ENCODE measurements at regions not wholly inside any gene's neighbourhood (a gene's known extent, or its start where the extent isn't known, plus 50 kb on each side); places are given as distances from the start of the nearest gene placed in this dataset.

GRCh38 chr16:64823481-64824075 lies 298.3 kb downstream of the CDH11 start:
- Histone ChIP-seq H3K4me2 (ENCODE audit: control insufficient read depth, insufficient read depth) (no peak overlapping the region), H3K27me3 (replicated peaks in 1 of 2; ENCODE audit: control insufficient read depth in 2 of 2, insufficient read depth in 2 of 2, low read length in 1 of 2) (no peaks in the 10 kb centered on the region), H4K20me1 (ENCODE audit: control insufficient read depth, insufficient read depth) (no peaks in the 10 kb centered on the region), H3K4me1 (ENCODE audit: control insufficient read depth, insufficient read depth, low read length) (no peaks in the 10 kb centered on the region), H3K4me3 (no peak overlapping the region), H3K9ac (ENCODE audit: control insufficient read depth, insufficient read depth, low read length) (no peak overlapping the region), H3K9me3 (replicated peaks; ENCODE audit: control insufficient read depth, insufficient read depth, low read length) (no peaks in the 10 kb centered on the region), H3K27ac (ENCODE audit: control insufficient read depth, insufficient read depth) (no peak overlapping the region), H3K79me2 (ENCODE audit: control insufficient read depth, insufficient read depth, low read length) (no peaks in the 10 kb centered on the region), H3K36me3 (ENCODE audit: control insufficient read depth in 2 of 2, insufficient read depth in 2 of 2, low read length in 1 of 2) (no peaks in the 10 kb centered on the region), H2AFZ (ENCODE audit: control insufficient read depth, low read depth, low read length) (no peak overlapping the region)
- BruUV-seq (replicated peaks): no TSS peak
- in situ Hi-C loops (cut with MboI): no loop called here
- FAIRE-seq: no peak
- RAD21 ChIA-PET (ENCODE audit: unreplicated experiment): no interaction called here
- intact Hi-C loops (cut with micrococcal nuclease; ENCODE audit: unreplicated experiment): no loop called here
- SMC1A ChIA-PET (ENCODE audit: uncharacterized antibody, unreplicated experiment): interaction anchor here (0.6 kb wide), 1 partner anchor 440 kb away, joined by 3 read pairs; no protein-coding TSS in a partner anchor
- 0% methylated on average over 2 of the region's 2 CpGs for WGBS (ENCODE audit: insufficient coverage, insufficient replicate concordance, low lambda C conversion rate, missing lambda C conversion rate)
- no peak for DNase-seq (ENCODE audit: low read depth, low spot score)
- no peak for ATAC-seq
- POLR2A ChIA-PET: no interaction called here
- CTCF ChIA-PET: no interaction called here
- TF ChIP-seq WRNIP1 (IDR thresholded peaks at IDR 0.05; ENCODE audit: borderline replicate concordance, low read depth, low read length) (no peak), POLR2AphosphoS2 (IDR thresholded peaks at IDR 0.05; ENCODE audit: low read depth, low read length) (no peak), RAD51 (IDR thresholded peaks at IDR 0.05) (no peak), ZNF384 (IDR thresholded peaks at IDR 0.05; ENCODE audit: borderline replicate concordance, low read depth, low read length) (no peak), JUND (IDR thresholded peaks at IDR 0.05; ENCODE audit: low read depth, low read length) (no peak)

- no peaks in the 10 kb centered on the region for H3K79me2 ChIP-seq (ENCODE audit: control insufficient read depth, insufficient read depth, low read length)
- no peak overlapping the region for H3K27ac ChIP-seq (ENCODE audit: control insufficient read depth, insufficient read depth)
- DNase-seq (ENCODE audit: low read depth, low spot score) (no peak), FAIRE-seq (no peak), ATAC-seq (no peak)
- no peaks in the 10 kb centered on the region for H3K36me3 ChIP-seq (ENCODE audit: control insufficient read depth in 2 of 2, insufficient read depth in 2 of 2, low read length in 1 of 2)
- H3K4me1 ChIP-seq (ENCODE audit: control insufficient read depth, insufficient read depth, low read length): no peaks in the 10 kb centered on the region
- POLR2A ChIA-PET: no interaction called here
- H2AFZ ChIP-seq (ENCODE audit: control insufficient read depth, low read depth, low read length): no peak overlapping the region
- no peaks in the 10 kb centered on the region for H4K20me1 ChIP-seq (ENCODE audit: control insufficient read depth, insufficient read depth)
- in situ Hi-C loops (cut with MboI): no loop called here
- no peaks in the 10 kb centered on the region for H3K9me3 ChIP-seq (replicated peaks; ENCODE audit: control insufficient read depth, insufficient read depth, low read length)
- no peak overlapping the region for H3K4me3 ChIP-seq
- WGBS (ENCODE audit: insufficient coverage, insufficient replicate concordance, low lambda C conversion rate, missing lambda C conversion rate): 0% methylated on average over 3 of the region's 3 CpGs
- CTCF ChIA-PET: no interaction called here
- H3K27me3 ChIP-seq (replicated peaks in 1 of 2; ENCODE audit: control insufficient read depth in 2 of 2, insufficient read depth in 2 of 2, low read length in 1 of 2): no peaks in the 10 kb centered on the region
- RAD21 ChIA-PET (ENCODE audit: unreplicated experiment): no interaction called here
- SMC1A ChIA-PET (ENCODE audit: uncharacterized antibody, unreplicated experiment): no interaction called here
- intact Hi-C loops (cut with micrococcal nuclease; ENCODE audit: unreplicated experiment): no loop called here
- H3K4me2 ChIP-seq (ENCODE audit: control insufficient read depth, insufficient read depth): no peak overlapping the region
- no peak overlapping the region for H3K9ac ChIP-seq (ENCODE audit: control insufficient read depth, insufficient read depth, low read length)
- BruUV-seq (replicated peaks): no TSS peak
- TF ChIP-seq IKZF1 (conservative IDR thresholded peaks at IDR 0.05): no peak
- TF ChIP-seq BCL11A (IDR thresholded peaks at IDR 0.05; ENCODE audit: low read depth, low read length): no peak
- no peak for TF ChIP-seq PRDM15 (CRISPR knock-in tag; IDR thresholded peaks at IDR 0.05)
- no peak for TF ChIP-seq KAT2A (conservative IDR thresholded peaks at IDR 0.05; ENCODE audit: control insufficient read depth, low read depth, low read length)
- no peak for TF ChIP-seq KLF5 (IDR thresholded peaks at IDR 0.05; ENCODE audit: partially characterized antibody)
- no peak for TF ChIP-seq IRF4 (IDR thresholded peaks at IDR 0.05; ENCODE audit: low read depth, low read length)
- TF ChIP-seq ZNF217 (IDR thresholded peaks at IDR 0.05): no peak
- TF ChIP-seq STAT1 (conservative IDR thresholded peaks at IDR 0.05): no peak
- no peak for TF ChIP-seq TCF3 (IDR thresholded peaks at IDR 0.05; ENCODE audit: borderline replicate concordance, insufficient read depth, low read depth, low read length)
- no peak for TF ChIP-seq NFXL1 (IDR thresholded peaks at IDR 0.05; ENCODE audit: borderline replicate concordance)
- TF ChIP-seq SREBF2 (IDR thresholded peaks at IDR 0.05; ENCODE audit: low read length): no peak
These were observed 311.8 kb downstream of the CDH11 start for GRCh38 chr16:64809876-64810629.
